ENCODE measurements at regions not wholly inside any gene's neighbourhood (a gene's known extent, or its start where the extent isn't known, plus 50 kb on each side); places are given as distances from the start of the nearest gene placed in this dataset.
"Not testable (repeated sequence)": the region's sequence is repeated elsewhere in the genome, so short reads cannot be mapped to it uniquely, and the experiment has no call there.

GRCh38 chr14:105645389-105645788, 119.0 kb downstream of the TMEM121 start:
- not testable (repeated sequence) for TF ChIP-seq EZH2phosphoT487 (IDR thresholded peaks at IDR 0.05; ENCODE audit: insufficient read depth, low read depth); EZH2 (IDR thresholded peaks at IDR 0.05; ENCODE audit: insufficient read depth, poor library complexity, severe bottlenecking)
